Ishikawa (cell line): ENCODE measurements at regions not wholly inside any gene's neighbourhood (a gene's known extent, or its start where the extent isn't known, plus 50 kb on each side); places are given as distances from the start of the nearest gene placed in this dataset.

Experiments
- CEBPB ChIP-seq: IDR thresholded peaks from 2 replicates; pipeline ENCODE4 v1.6.1; 2012
- CREB1 ChIP-seq: IDR thresholded peaks from 2 replicates; pipeline ENCODE4 v1.6.1; 2012; ENCODE audit warnings: low read depth
- EGR1 ChIP-seq: IDR thresholded peaks from 2 replicates; pipeline ENCODE4 v1.6.1; 2012
- EP300 ChIP-seq: IDR thresholded peaks from 2 replicates; pipeline ENCODE4 v1.6.1; 2012; ENCODE audit warnings: borderline replicate concordance
- FOXM1 ChIP-seq: IDR thresholded peaks from 2 replicates; pipeline ENCODE4 v1.6.1; 2012; ENCODE audit warnings: low read depth, borderline replicate concordance
- MAX ChIP-seq: IDR thresholded peaks from 2 replicates; pipeline ENCODE4 v1.6.1; 2012
- NFIC ChIP-seq: IDR thresholded peaks from 2 replicates; pipeline ENCODE4 v1.6.1; 2012
- RAD21 ChIP-seq: IDR thresholded peaks from 2 replicates; pipeline ENCODE4 v1.6.1; 2012; ENCODE audit warnings: low read depth
- REST ChIP-seq: IDR thresholded peaks from 2 replicates; pipeline ENCODE4 v1.6.1; 2012; ENCODE audit warnings: low read depth, mild to moderate bottlenecking
- TAF1 ChIP-seq: IDR thresholded peaks from 2 replicates; pipeline ENCODE4 v1.6.1; 2012; ENCODE audit warnings: low read depth, mild to moderate bottlenecking
- TCF12 ChIP-seq: IDR thresholded peaks from 2 replicates; pipeline ENCODE4 v1.6.1; 2012; ENCODE audit warnings: low read depth
- TEAD4 ChIP-seq: IDR thresholded peaks from 2 replicates; pipeline ENCODE4 v1.6.1; 2012
- USF1 ChIP-seq: IDR thresholded peaks from 2 replicates; pipeline ENCODE4 v1.6.1; 2012
- YY1 ChIP-seq: IDR thresholded peaks from 2 replicates; pipeline ENCODE4 v1.6.1; 2012; ENCODE audit warnings: low read depth
- ZBTB7A ChIP-seq: IDR thresholded peaks from 2 replicates; pipeline ENCODE4 v1.6.1; 2012; ENCODE audit warnings: low read depth

GRCh38 chr19:30686826-30687566 lies 314.8 kb downstream of the ZNF536 start:
- TF ChIP-seq REST: no peak
- no peak for TF ChIP-seq FOXM1
- no peak for TF ChIP-seq CEBPB
- no peak for TF ChIP-seq EGR1
- no peak for TF ChIP-seq USF1
- TF ChIP-seq MAX: no peak
- TF ChIP-seq RAD21: no peak
- TF ChIP-seq EP300: no peak
- TF ChIP-seq ZBTB7A: no peak
- no peak for TF ChIP-seq YY1
- no peak for TF ChIP-seq TEAD4
- TF ChIP-seq TCF12: no peak

GRCh38 chr19:30686176-30686820 lies 314.1 kb downstream of the ZNF536 start:
- TF ChIP-seq FOXM1 (no peak), CREB1 (no peak), MAX (no peak), TEAD4 (no peak), ZBTB7A (no peak), RAD21 (no peak), EP300 (no peak), REST (no peak), NFIC (no peak), TCF12 (no peak), TAF1 (no peak)

GRCh38 chr19:30685426-30686000 lies 313.3 kb downstream of the ZNF536 start:
- no peak for TF ChIP-seq FOXM1
- no peak for TF ChIP-seq TAF1
- TF ChIP-seq NFIC: no peak
- TF ChIP-seq CREB1: no peak
- no peak for TF ChIP-seq REST
- TF ChIP-seq CEBPB: no peak
- TF ChIP-seq MAX: no peak
- no peak for TF ChIP-seq ZBTB7A
- no peak for TF ChIP-seq RAD21
- TF ChIP-seq EGR1: no peak
- TF ChIP-seq TEAD4: no peak
- no peak for TF ChIP-seq USF1
- no peak for TF ChIP-seq EP300
- TF ChIP-seq TCF12: no peak
- TF ChIP-seq YY1: no peak

- no peak for TF ChIP-seq TAF1
- TF ChIP-seq USF1: no peak
- TF ChIP-seq FOXM1: no peak
- no peak for TF ChIP-seq YY1
- no peak for TF ChIP-seq CREB1
- no peak for TF ChIP-seq TEAD4
- TF ChIP-seq EGR1: no peak
- no peak for TF ChIP-seq TCF12
- TF ChIP-seq ZBTB7A: no peak
- TF ChIP-seq NFIC: no peak
- no peak for TF ChIP-seq CEBPB
- TF ChIP-seq MAX: no peak
- no peak for TF ChIP-seq RAD21
Measured at GRCh38 chr19:30684613-30685012, 312.4 kb downstream of the ZNF536 start.
